ENCODE measurements at regions not wholly inside any gene's neighbourhood (a gene's known extent, or its start where the extent isn't known, plus 50 kb on each side); places are given as distances from the start of the nearest gene placed in this dataset.

GRCh38 chr12:131449027-131449426 is 261.9 kb upstream of the SFSWAP start:
- no peaks in the 10 kb centered on the region for H3K36me3 Mint-ChIP-seq (ENCODE audit: unreplicated experiment)
- no peak overlapping the region for H3K27ac Mint-ChIP-seq (ENCODE audit: unreplicated experiment)
- no peaks in the 10 kb centered on the region for H3K27me3 Mint-ChIP-seq (ENCODE audit: unreplicated experiment)
- no peaks in the 10 kb centered on the region for H3K4me1 Mint-ChIP-seq (ENCODE audit: unreplicated experiment)
- TF ChIP-seq CTCF (IDR thresholded peaks at IDR 0.05) = no peak
- peaks cover 23% of the 10 kb centered on the region for H3K9me3 Mint-ChIP-seq (ENCODE audit: unreplicated experiment)
- DNase-seq (ENCODE audit: extremely low spot score, unreplicated experiment) = no peak
- H3K4me3 Mint-ChIP-seq (ENCODE audit: unreplicated experiment) = no peak overlapping the region

GRCh38 chr12:131452444-131452860 is 258.4 kb upstream of the SFSWAP start:
- H3K27ac Mint-ChIP-seq (ENCODE audit: unreplicated experiment) = no peak overlapping the region
- peak; percentile 62 for DNase-seq (ENCODE audit: extremely low spot score, unreplicated experiment)
- peaks cover 23% of the 10 kb centered on the region for H3K9me3 Mint-ChIP-seq (ENCODE audit: unreplicated experiment)
- no peaks in the 10 kb centered on the region for H3K36me3 Mint-ChIP-seq (ENCODE audit: unreplicated experiment)
- no peaks in the 10 kb centered on the region for H3K27me3 Mint-ChIP-seq (ENCODE audit: unreplicated experiment)
- H3K4me3 Mint-ChIP-seq (ENCODE audit: unreplicated experiment) = no peak overlapping the region
- TF ChIP-seq CTCF (IDR thresholded peaks at IDR 0.05) = no peak
- H3K4me1 Mint-ChIP-seq (ENCODE audit: unreplicated experiment) = no peaks in the 10 kb centered on the region

GRCh38 chr12:131454418-131455217 is 256.3 kb upstream of the SFSWAP start:
- TF ChIP-seq CTCF (IDR thresholded peaks at IDR 0.05) = peak; percentile 50
- Mint-ChIP-seq H3K27me3 (ENCODE audit: unreplicated experiment) (no peaks in the 10 kb centered on the region), H3K9me3 (ENCODE audit: unreplicated experiment) (peaks cover 13% of the 10 kb centered on the region), H3K4me1 (ENCODE audit: unreplicated experiment) (no peaks in the 10 kb centered on the region), H3K4me3 (ENCODE audit: unreplicated experiment) (no peak overlapping the region), H3K27ac (ENCODE audit: unreplicated experiment) (no peak overlapping the region), H3K36me3 (ENCODE audit: unreplicated experiment) (no peaks in the 10 kb centered on the region)
- DNase-seq (ENCODE audit: extremely low spot score, unreplicated experiment) = peak; percentile 68

- Mint-ChIP-seq H3K27ac (ENCODE audit: unreplicated experiment) (no peak overlapping the region), H3K9me3 (ENCODE audit: unreplicated experiment) (peaks cover 13% of the 10 kb centered on the region), H3K36me3 (ENCODE audit: unreplicated experiment) (no peaks in the 10 kb centered on the region), H3K27me3 (ENCODE audit: unreplicated experiment) (no peaks in the 10 kb centered on the region), H3K4me3 (ENCODE audit: unreplicated experiment) (no peak overlapping the region), H3K4me1 (ENCODE audit: unreplicated experiment) (no peaks in the 10 kb centered on the region)
- peak; percentile 79 for DNase-seq (ENCODE audit: extremely low spot score, unreplicated experiment)
- TF ChIP-seq CTCF (IDR thresholded peaks at IDR 0.05) = no peak
These were observed 255.7 kb upstream of the SFSWAP start for GRCh38 chr12:131455218-131455506.

- Mint-ChIP-seq H3K4me1 (ENCODE audit: unreplicated experiment) (no peaks in the 10 kb centered on the region), H3K36me3 (ENCODE audit: unreplicated experiment) (no peaks in the 10 kb centered on the region), H3K4me3 (ENCODE audit: unreplicated experiment) (no peak overlapping the region), H3K27ac (ENCODE audit: unreplicated experiment) (no peak overlapping the region), H3K27me3 (ENCODE audit: unreplicated experiment) (peaks cover 3% of the 10 kb centered on the region), H3K9me3 (ENCODE audit: unreplicated experiment) (peaks cover 8% of the 10 kb centered on the region)
- peak; percentile 80 for DNase-seq (ENCODE audit: extremely low spot score, unreplicated experiment)
- no peak for TF ChIP-seq CTCF (IDR thresholded peaks at IDR 0.05)
These were observed 255.2 kb upstream of the SFSWAP start for GRCh38 chr12:131455581-131456110.
